Midbrain (tissue), 1 donor: ENCODE measurements at regions not wholly inside any gene's neighbourhood (a gene's known extent, or its start where the extent isn't known, plus 50 kb on each side); places are given as distances from the start of the nearest gene placed in this dataset.
"Not testable (repeated sequence)": the region's sequence is repeated elsewhere in the genome, so short reads cannot be mapped to it uniquely, and the experiment has no call there.

Source experiments
- DNase-seq: peaks from one replicate; lab custom pipeline; 2025; lab: John Stamatoyannopoulos, UW

DNA sequence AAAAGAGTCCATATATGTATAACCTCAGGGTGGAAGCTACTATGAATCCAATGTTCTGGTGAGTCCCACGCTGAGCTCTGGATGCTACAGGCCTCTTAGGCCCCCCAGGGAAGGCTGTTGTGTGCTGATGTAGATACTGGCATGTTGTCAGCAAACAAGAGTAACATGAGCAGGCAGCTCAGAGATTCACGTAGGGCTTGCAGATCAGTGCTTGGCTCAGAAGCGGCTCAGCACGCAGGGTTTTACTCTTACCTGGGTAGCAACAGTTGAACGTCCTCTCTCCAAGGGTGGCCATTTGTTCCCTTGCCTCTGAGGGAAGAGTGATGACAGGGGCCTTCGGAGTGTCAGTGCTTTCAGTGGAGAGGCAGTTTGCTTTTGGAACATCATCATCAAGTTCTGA lies 93.4 kb downstream of the ZFP64 start:
- no peak for DNase-seq

DNA sequence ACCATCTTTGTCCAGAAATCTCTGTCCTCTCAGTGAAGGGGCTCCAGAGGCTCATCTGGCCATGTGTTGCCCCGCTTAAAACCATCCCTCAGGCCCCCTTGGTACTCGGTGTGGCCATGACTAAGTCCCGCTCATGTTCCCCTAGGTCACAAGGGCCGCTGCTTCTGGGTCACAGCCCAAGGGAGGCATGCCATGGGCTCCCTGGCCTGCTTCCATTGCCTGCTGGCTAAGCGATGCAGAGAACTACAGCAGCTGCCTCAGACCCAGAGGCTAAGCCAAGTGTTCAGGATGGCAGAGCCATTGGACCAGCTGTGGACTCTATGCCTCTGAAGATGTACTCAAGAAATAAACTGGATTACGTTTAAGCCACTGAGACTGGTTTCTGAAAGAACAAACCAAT lies 95.5 kb downstream of the ZFP64 start:
- no peak for DNase-seq

DNA sequence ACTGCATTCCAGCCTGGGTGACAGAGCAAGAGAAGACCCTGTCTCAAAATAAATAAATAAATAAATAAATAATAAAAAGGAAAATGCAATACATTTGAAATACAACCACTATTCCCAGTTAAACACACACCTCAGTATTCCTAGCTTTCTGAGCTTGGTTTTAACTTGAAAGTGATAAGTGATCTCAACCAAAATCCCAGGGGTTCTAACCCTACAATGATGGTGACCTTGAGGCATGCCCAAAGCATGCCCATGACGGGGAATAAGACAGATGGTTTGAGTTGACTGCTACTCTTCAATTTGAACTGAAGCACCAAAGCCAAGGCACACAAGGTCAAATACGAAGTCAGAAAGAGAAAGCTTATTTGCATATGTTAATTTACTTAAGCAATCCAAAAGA lies 96.9 kb downstream of the ZFP64 start:
- DNase-seq, result no peak

- no peak for DNase-seq
These were observed 98.0 kb downstream of the ZFP64 start for GRCh38 chr20:52093575-52093974.

GRCh38 chr20:52090035-52090434 lies 101.5 kb downstream of the ZFP64 start:
- no peak for DNase-seq

- DNase-seq, result no peak
These were observed 104.1 kb downstream of the ZFP64 start for GRCh38 chr20:52087471-52087870.

GRCh38 chr20:52086878-52087277 lies 104.7 kb downstream of the ZFP64 start:
- DNase-seq, result no peak

DNA sequence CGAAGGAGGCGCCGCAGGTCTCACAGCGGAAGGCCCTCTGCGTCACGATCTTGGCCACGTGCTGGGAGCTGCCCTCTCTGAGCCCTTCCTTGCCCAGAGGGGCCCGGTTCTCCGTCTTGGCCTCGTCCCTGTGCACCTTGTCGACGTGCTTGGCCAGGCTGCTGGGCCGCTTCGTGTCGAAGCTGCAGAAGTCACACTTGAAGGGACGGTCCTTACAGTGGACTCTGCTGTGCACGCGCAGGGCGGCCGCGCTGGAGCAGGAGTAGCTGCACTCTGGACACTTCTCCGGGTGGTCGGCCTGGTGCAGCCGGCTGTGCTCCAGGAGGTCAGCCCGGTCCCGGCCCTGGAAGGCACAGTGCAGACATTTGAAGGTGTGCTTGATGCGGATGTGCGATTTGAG lies 106.9 kb downstream of the ZFP64 start:
- no peak for DNase-seq

GRCh38 chr20:52083627-52084232 lies 107.8 kb downstream of the ZFP64 start:
- peak; percentile 74 for DNase-seq

GRCh38 chr20:52082612-52083011 lies 109.0 kb downstream of the ZFP64 start:
- no peak for DNase-seq

GRCh38 chr20:52081791-52082190 lies 109.8 kb downstream of the ZFP64 start:
- DNase-seq, result no peak

- DNase-seq, result no peak
These were observed 110.5 kb downstream of the ZFP64 start for GRCh38 chr20:52081066-52081465.

GRCh38 chr20:52078289-52078688 lies 113.3 kb downstream of the ZFP64 start:
- no peak for DNase-seq

GRCh38 chr20:52076164-52076563 lies 115.4 kb downstream of the ZFP64 start:
- no peak for DNase-seq

GRCh38 chr20:52075400-52075799 lies 116.2 kb downstream of the ZFP64 start:
- no peak for DNase-seq

GRCh38 chr20:52071136-52071535 lies 120.4 kb downstream of the ZFP64 start:
- DNase-seq, result no peak

- DNase-seq, result no peak
These were observed 126.6 kb downstream of the ZFP64 start for GRCh38 chr20:52064931-52065330.

GRCh38 chr20:52062452-52063209 lies 128.9 kb downstream of the ZFP64 start:
- no peak for DNase-seq

DNA sequence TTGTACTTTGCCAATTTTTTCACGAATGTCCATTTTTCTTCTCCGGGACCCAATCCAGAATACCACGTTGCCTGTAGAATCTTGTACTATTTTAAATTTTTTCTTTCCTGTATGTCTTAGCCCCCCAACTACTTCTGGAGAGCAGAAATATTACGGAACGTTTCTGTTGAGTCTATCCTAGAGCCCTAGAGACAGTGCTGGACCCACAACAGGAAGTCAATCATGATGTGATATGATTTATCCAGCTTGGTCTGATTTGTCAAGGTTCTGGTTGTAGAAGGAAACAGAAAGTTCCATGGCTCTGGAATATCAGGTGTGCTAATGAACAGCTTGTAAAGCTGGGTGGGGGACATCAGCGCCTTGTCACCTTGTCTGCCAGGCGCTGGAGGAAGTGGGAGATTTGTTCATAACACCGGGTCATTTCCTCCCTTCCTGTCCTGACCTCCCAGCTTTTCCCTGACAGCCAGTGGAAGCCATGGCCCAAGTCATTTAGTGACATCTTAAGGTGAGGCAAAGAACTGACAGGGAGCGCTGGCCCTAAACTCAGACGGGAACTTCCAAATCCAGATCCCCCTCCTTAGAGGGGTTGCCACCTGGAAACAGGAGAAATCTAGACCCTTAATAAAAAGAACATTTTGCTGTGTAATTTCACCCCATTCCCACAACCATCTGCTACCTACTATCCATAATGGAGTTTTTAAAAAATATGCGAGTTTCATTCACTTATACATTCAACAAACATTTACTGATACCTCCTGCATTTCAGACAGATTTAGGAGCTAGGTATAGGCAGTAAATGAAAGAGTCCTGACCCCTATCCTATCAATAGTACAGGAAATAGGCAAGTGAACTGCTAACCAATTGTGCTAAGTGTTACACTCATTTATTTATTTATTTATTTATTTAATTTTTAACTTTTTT lies 130.5 kb downstream of the ZFP64 start:
- no peak for DNase-seq

GRCh38 chr20:52057133-52057532 lies 134.4 kb downstream of the ZFP64 start:
- DNase-seq, result not testable (repeated sequence)

DNA sequence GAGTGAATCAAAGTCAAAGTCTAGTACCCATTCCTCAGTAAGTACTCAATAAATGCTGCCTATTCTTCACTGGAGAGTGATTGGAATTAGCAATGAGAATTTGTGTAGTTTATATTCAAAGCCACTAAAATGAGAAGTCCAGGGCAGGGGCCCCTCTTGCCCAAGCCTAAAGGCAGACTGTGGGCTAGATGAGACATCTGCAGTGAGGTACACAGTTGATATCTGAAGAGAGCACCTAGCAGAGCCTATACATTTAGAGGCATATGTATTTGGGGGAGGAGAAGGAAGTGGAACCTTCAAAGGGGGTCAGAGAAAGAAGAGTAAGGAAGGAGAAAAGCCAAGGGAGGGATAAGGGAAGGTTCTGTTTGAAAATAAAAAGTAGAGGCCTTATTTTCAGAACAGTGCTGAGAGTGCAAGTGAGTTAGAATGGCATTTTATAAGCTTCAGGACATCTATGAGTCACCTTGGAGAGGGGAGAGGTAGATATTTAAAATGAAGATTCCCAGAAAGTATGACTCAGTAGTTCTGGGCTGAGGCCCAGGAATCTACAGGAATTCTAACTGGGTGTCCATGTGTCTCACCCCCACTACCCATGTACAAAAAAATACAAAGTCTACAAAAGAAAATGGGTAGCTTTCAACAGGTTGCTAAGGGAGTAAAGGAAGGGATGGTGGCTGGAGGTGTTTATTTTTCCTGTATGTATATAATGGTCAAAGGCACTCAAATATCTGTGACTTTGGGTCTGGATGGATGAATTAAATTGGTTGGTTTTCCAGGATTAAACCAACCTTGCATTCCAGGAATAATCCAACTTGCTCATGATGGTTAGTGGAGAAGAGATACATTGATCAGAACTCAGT lies 135.1 kb downstream of the ZFP64 start:
- no peak for DNase-seq

DNA sequence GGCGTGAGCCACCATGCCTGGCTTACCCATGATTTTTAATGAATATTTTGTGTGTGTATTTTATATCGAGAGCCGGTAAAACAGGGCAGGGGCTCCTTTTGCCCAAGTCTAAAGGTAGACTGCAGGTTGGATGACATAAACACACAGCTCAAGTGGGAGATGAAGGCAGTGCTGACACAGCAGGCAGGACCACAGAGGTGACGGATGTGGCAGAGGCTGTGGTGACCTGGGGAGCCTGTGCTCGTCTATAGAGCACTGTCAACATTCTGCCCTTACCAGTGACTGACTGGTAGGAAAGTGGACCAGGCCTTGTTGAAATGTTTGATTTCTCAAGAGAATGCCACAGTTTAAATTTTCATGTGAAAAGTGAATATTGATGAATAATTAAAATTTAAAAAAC lies 137.5 kb downstream of the ZFP64 start:
- DNase-seq, result no peak
